ENCODE measurements at regions not wholly inside any gene's neighbourhood (a gene's known extent, or its start where the extent isn't known, plus 50 kb on each side); places are given as distances from the start of the nearest gene placed in this dataset.

GRCh38 chr3:5531039-5531438 lies 343.5 kb downstream of the EDEM1 start:
- Histone ChIP-seq H3K4me2 (ENCODE audit: insufficient read depth, low read length, poor library complexity, severe bottlenecking) (no peak overlapping the region), H3K14ac (ENCODE audit: low read length) (no peak overlapping the region), H3K79me1 (ENCODE audit: low read depth, low read length) (no peaks in the 10 kb centered on the region), H2BK120ac (ENCODE audit: low read depth, low read length) (no peak overlapping the region), H3K9ac (ENCODE audit: low read depth, low read length, poor library complexity) (no peak overlapping the region), H3K18ac (ENCODE audit: low read length) (peak overlapping the region; percentile 4), H3K23ac (ENCODE audit: low read depth, low read length, poor library complexity) (no peak overlapping the region), H3K9me3 (replicated peaks in 1 of 2; ENCODE audit: control insufficient read depth in 2 of 2, insufficient read depth in 1 of 2, low read depth in 1 of 2, low read length in 2 of 2) (no peaks in the 10 kb centered on the region), H3K27me3 (ENCODE audit: control insufficient read depth in 3 of 3, insufficient read depth in 3 of 3, low read depth in 1 of 3, low read length in 3 of 3) (no peaks in the 10 kb centered on the region), H3K4me3 (ENCODE audit: low read length in 2 of 2) (no peak overlapping the region), H3K27ac (replicated peaks; ENCODE audit: low read length) (no peak overlapping the region), H4K8ac (ENCODE audit: low read depth, low read length) (no peak overlapping the region), H3K36me3 (replicated peaks in 1 of 2; ENCODE audit: control insufficient read depth in 2 of 2, insufficient read depth in 2 of 2, low read length in 2 of 2) (no peaks in the 10 kb centered on the region), H2AFZ (ENCODE audit: low read length) (no peak overlapping the region), H2BK15ac (ENCODE audit: low read length) (no peak overlapping the region), H2BK12ac (ENCODE audit: low read length) (no peak overlapping the region), H3K4ac (ENCODE audit: low read length) (no peak overlapping the region), H4K91ac (ENCODE audit: low read depth, low read length, poor library complexity) (no peak overlapping the region), H2AK5ac (ENCODE audit: low read depth, low read length) (no peak overlapping the region), H2BK5ac (ENCODE audit: low read length) (no peak overlapping the region), H3K4me1 (ENCODE audit: control insufficient read depth in 2 of 2, insufficient read depth in 1 of 2, low read depth in 1 of 2, low read length in 2 of 2) (no peaks in the 10 kb centered on the region)
- no peak for DNase-seq (ENCODE audit: low spot score)
- no CpG with 5 or more reads among the region's 6 CpGs for WGBS, 2 donors (ENCODE audit: extremely low coverage in 2 of 2, insufficient read length in 2 of 2, insufficient replicate concordance in 1 of 2)

DNA sequence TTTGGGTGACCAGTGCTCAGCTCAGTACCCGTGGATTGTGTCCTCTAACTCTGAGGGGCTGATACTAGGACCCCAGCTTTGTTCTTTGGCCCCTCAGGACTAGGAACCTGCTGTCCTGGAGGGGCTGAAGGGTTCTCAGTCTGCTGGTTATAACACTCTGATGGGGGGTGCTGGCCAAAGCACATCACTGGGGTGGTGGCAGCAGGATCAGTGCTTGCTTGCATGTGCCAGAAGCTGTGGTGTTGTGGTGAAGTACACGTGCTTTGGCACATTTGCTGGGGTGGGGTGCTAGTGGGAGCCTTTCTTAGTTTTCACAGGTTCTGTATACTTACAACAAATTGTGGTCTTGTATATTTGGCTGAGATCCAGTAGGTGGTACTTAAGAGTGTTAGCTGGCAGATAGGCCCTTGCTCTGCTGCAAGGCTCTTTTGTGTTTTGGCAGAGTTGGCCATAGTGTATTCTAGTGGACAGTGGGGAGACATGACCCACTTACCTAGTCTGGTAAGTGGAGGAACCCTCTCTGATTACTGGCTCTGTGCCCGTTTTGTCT lies 344.3 kb downstream of the EDEM1 start:
- no peak overlapping the region for H3K9ac ChIP-seq (ENCODE audit: low read depth, low read length, poor library complexity)
- H2BK120ac ChIP-seq (ENCODE audit: low read depth, low read length): no peak overlapping the region
- H3K4me1 ChIP-seq (ENCODE audit: control insufficient read depth in 2 of 2, insufficient read depth in 1 of 2, low read depth in 1 of 2, low read length in 2 of 2): no peaks in the 10 kb centered on the region
- no peak overlapping the region for H3K14ac ChIP-seq (ENCODE audit: low read length)
- H3K36me3 ChIP-seq (replicated peaks in 1 of 2; ENCODE audit: control insufficient read depth in 2 of 2, insufficient read depth in 2 of 2, low read length in 2 of 2): no peaks in the 10 kb centered on the region
- no peak overlapping the region for H2BK15ac ChIP-seq (ENCODE audit: low read length)
- no peak overlapping the region for H4K91ac ChIP-seq (ENCODE audit: low read depth, low read length, poor library complexity)
- no CpG with 5 or more reads among the region's 3 CpGs for WGBS, 2 donors (ENCODE audit: extremely low coverage in 2 of 2, insufficient read length in 2 of 2, insufficient replicate concordance in 1 of 2)
- H4K8ac ChIP-seq (ENCODE audit: low read depth, low read length): peak overlapping the region; percentile 17
- no peak overlapping the region for H2AFZ ChIP-seq (ENCODE audit: low read length)
- H3K9me3 ChIP-seq (replicated peaks in 1 of 2; ENCODE audit: control insufficient read depth in 2 of 2, insufficient read depth in 1 of 2, low read depth in 1 of 2, low read length in 2 of 2): no peaks in the 10 kb centered on the region
- H2BK12ac ChIP-seq (ENCODE audit: low read length): no peak overlapping the region
- no peak for DNase-seq (ENCODE audit: low spot score)
- H3K79me1 ChIP-seq (ENCODE audit: low read depth, low read length): no peaks in the 10 kb centered on the region
- H3K23ac ChIP-seq (ENCODE audit: low read depth, low read length, poor library complexity): no peak overlapping the region
- no peak overlapping the region for H2BK5ac ChIP-seq (ENCODE audit: low read length)
- H3K4me3 ChIP-seq (ENCODE audit: low read length in 2 of 2): no peak overlapping the region
- H3K27ac ChIP-seq (replicated peaks; ENCODE audit: low read length): no peak overlapping the region
- H3K4me2 ChIP-seq (ENCODE audit: insufficient read depth, low read length, poor library complexity, severe bottlenecking): no peak overlapping the region
- H3K4ac ChIP-seq (ENCODE audit: low read length): no peak overlapping the region
- peak overlapping the region; percentile 37 for H2AK5ac ChIP-seq (ENCODE audit: low read depth, low read length)
- H3K18ac ChIP-seq (ENCODE audit: low read length): peak overlapping the region; percentile 57
- no peaks in the 10 kb centered on the region for H3K27me3 ChIP-seq (ENCODE audit: control insufficient read depth in 3 of 3, insufficient read depth in 3 of 3, low read depth in 1 of 3, low read length in 3 of 3)

DNA sequence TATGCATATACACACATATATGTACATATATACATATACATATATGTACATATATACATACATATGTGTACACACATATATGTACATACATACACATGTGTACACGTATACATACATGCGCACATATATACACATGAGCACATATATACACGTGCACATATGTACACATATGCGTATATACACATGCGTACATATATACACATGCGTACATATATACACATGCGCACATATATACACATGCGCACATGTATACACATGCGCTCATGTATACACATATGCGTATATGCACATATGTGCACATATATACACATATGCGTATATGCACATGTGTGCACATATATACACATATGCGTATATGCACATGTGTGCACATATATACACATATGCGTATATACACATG lies 353.0 kb downstream of the EDEM1 start:
- Histone ChIP-seq H3K18ac (ENCODE audit: low read length) (no peak overlapping the region), H3K14ac (ENCODE audit: low read length) (no peak overlapping the region), H2BK12ac (ENCODE audit: low read length) (no peak overlapping the region), H3K79me1 (ENCODE audit: low read depth, low read length) (no peaks in the 10 kb centered on the region), H3K4me2 (ENCODE audit: insufficient read depth, low read length, poor library complexity, severe bottlenecking) (no peak overlapping the region), H3K9me3 (replicated peaks in 1 of 2; ENCODE audit: control insufficient read depth in 2 of 2, insufficient read depth in 1 of 2, low read depth in 1 of 2, low read length in 2 of 2) (peaks cover 0 to 3% of the 10 kb centered on the region in 2 donors), H4K8ac (ENCODE audit: low read depth, low read length) (no peak overlapping the region), H2AK5ac (ENCODE audit: low read depth, low read length) (no peak overlapping the region), H3K4ac (ENCODE audit: low read length) (no peak overlapping the region), H2BK5ac (ENCODE audit: low read length) (no peak overlapping the region), H2AFZ (ENCODE audit: low read length) (no peak overlapping the region), H3K4me3 (ENCODE audit: low read length in 2 of 2) (no peak overlapping the region), H3K4me1 (ENCODE audit: control insufficient read depth in 2 of 2, insufficient read depth in 1 of 2, low read depth in 1 of 2, low read length in 2 of 2) (no peaks in the 10 kb centered on the region), H3K23ac (ENCODE audit: low read depth, low read length, poor library complexity) (no peak overlapping the region), H2BK15ac (ENCODE audit: low read length) (no peak overlapping the region), H3K27me3 (ENCODE audit: control insufficient read depth in 3 of 3, insufficient read depth in 3 of 3, low read depth in 1 of 3, low read length in 3 of 3) (no peaks in the 10 kb centered on the region), H2BK120ac (ENCODE audit: low read depth, low read length) (no peak overlapping the region), H3K9ac (ENCODE audit: low read depth, low read length, poor library complexity) (no peak overlapping the region), H3K36me3 (replicated peaks in 1 of 2; ENCODE audit: control insufficient read depth in 2 of 2, insufficient read depth in 2 of 2, low read length in 2 of 2) (no peaks in the 10 kb centered on the region), H4K91ac (ENCODE audit: low read depth, low read length, poor library complexity) (no peak overlapping the region), H3K27ac (replicated peaks; ENCODE audit: low read length) (no peak overlapping the region)
- WGBS, 2 donors (ENCODE audit: extremely low coverage in 2 of 2, insufficient read length in 2 of 2, insufficient replicate concordance in 1 of 2): no CpG with 5 or more reads among the region's 13 CpGs
- DNase-seq (ENCODE audit: low spot score): no peak

DNA sequence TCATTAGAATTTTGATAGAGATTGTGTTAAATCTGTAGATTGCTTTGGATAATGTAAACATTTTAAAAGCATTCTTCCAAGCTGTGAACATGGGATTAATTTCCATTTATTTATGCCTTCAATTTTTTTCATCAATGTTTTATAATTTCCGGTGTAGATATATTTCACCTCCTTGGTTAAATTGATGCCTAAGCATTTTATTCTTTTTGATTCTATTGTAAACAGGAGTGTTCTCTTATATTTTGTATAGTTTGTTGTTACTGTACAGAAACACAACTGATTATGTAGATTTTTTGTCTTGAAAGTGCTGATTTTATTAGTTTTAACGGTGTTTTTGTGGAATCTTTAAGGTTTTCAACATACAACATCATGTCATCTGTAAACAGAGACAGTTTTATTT lies 355.0 kb downstream of the EDEM1 start:
- Histone ChIP-seq H3K79me1 (ENCODE audit: low read depth, low read length) (no peaks in the 10 kb centered on the region), H3K36me3 (replicated peaks in 1 of 2; ENCODE audit: control insufficient read depth in 2 of 2, insufficient read depth in 2 of 2, low read length in 2 of 2) (no peaks in the 10 kb centered on the region), H3K18ac (ENCODE audit: low read length) (no peak overlapping the region), H2BK15ac (ENCODE audit: low read length) (no peak overlapping the region), H3K4me3 (ENCODE audit: low read length in 2 of 2) (no peak overlapping the region), H3K4me2 (ENCODE audit: insufficient read depth, low read length, poor library complexity, severe bottlenecking) (no peak overlapping the region), H2BK120ac (ENCODE audit: low read depth, low read length) (no peak overlapping the region), H3K23ac (ENCODE audit: low read depth, low read length, poor library complexity) (no peak overlapping the region), H3K9ac (ENCODE audit: low read depth, low read length, poor library complexity) (no peak overlapping the region), H2BK5ac (ENCODE audit: low read length) (no peak overlapping the region), H4K8ac (ENCODE audit: low read depth, low read length) (no peak overlapping the region), H3K14ac (ENCODE audit: low read length) (no peak overlapping the region), H3K4ac (ENCODE audit: low read length) (no peak overlapping the region), H3K27me3 (ENCODE audit: control insufficient read depth in 3 of 3, insufficient read depth in 3 of 3, low read depth in 1 of 3, low read length in 3 of 3) (no peaks in the 10 kb centered on the region), H2AFZ (ENCODE audit: low read length) (no peak overlapping the region), H2BK12ac (ENCODE audit: low read length) (no peak overlapping the region), H4K91ac (ENCODE audit: low read depth, low read length, poor library complexity) (no peak overlapping the region), H3K27ac (replicated peaks; ENCODE audit: low read length) (no peak overlapping the region), H3K4me1 (ENCODE audit: control insufficient read depth in 2 of 2, insufficient read depth in 1 of 2, low read depth in 1 of 2, low read length in 2 of 2) (no peaks in the 10 kb centered on the region), H2AK5ac (ENCODE audit: low read depth, low read length) (no peak overlapping the region), H3K9me3 (replicated peaks in 1 of 2; ENCODE audit: control insufficient read depth in 2 of 2, insufficient read depth in 1 of 2, low read depth in 1 of 2, low read length in 2 of 2) (peaks cover 0 to 3% of the 10 kb centered on the region in 2 donors)
- no CpG with 5 or more reads among the region's 2 CpGs for WGBS, 2 donors (ENCODE audit: extremely low coverage in 2 of 2, insufficient read length in 2 of 2, insufficient replicate concordance in 1 of 2)
- no peak for DNase-seq (ENCODE audit: low spot score)
